B cell (primary cell): ENCODE measurements at regions not wholly inside any gene's neighbourhood (a gene's known extent, or its start where the extent isn't known, plus 50 kb on each side); places are given as distances from the start of the nearest gene placed in this dataset.

Experiments
- EZH2 ChIP-seq: IDR thresholded peaks from 2 replicates; pipeline ENCODE4 v1.6.1; 2012; ENCODE audit warnings: borderline replicate concordance, low read depth, mild to moderate bottlenecking, moderate library complexity, low read length; ENCODE audit not compliant: insufficient read depth, poor library complexity, severe bottlenecking
- TF ChIP-seq, protein P1 (sequence below): fragments of 200-600 bp; IDR thresholded peaks from one replicate; pipeline ENCODE4 v1.8.0; 2022; ENCODE audit warnings: antibody characterized with exemption, mild to moderate bottlenecking

DNA sequence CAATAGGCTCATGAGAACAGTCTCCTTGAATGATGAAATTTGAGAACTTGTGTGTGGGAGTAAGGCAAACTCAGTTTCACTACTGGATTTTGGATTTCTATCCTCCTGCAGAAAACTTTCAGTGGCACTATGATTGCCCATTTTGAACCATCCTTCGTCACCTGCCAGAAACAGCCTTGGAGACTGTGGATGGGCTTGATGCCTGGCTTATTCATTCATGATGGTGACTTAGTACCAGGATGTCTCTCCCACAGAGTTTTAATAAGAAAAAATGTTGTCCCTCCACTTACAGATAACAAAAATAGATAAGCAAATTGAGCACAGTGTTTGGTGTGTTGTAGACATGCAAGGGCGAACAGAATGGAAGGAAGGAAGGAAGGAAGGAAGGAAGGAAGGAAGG is 53.5 kb upstream of the CPNE4 start:
- TF ChIP-seq, protein P1, sequence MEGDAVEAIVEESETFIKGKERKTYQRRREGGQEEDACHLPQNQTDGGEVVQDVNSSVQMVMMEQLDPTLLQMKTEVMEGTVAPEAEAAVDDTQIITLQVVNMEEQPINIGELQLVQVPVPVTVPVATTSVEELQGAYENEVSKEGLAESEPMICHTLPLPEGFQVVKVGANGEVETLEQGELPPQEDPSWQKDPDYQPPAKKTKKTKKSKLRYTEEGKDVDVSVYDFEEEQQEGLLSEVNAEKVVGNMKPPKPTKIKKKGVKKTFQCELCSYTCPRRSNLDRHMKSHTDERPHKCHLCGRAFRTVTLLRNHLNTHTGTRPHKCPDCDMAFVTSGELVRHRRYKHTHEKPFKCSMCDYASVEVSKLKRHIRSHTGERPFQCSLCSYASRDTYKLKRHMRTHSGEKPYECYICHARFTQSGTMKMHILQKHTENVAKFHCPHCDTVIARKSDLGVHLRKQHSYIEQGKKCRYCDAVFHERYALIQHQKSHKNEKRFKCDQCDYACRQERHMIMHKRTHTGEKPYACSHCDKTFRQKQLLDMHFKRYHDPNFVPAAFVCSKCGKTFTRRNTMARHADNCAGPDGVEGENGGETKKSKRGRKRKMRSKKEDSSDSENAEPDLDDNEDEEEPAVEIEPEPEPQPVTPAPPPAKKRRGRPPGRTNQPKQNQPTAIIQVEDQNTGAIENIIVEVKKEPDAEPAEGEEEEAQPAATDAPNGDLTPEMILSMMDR = no peak
- no peak for TF ChIP-seq EZH2
